ENCODE measurements at regions not wholly inside any gene's neighbourhood (a gene's known extent, or its start where the extent isn't known, plus 50 kb on each side); places are given as distances from the start of the nearest gene placed in this dataset.

DNA sequence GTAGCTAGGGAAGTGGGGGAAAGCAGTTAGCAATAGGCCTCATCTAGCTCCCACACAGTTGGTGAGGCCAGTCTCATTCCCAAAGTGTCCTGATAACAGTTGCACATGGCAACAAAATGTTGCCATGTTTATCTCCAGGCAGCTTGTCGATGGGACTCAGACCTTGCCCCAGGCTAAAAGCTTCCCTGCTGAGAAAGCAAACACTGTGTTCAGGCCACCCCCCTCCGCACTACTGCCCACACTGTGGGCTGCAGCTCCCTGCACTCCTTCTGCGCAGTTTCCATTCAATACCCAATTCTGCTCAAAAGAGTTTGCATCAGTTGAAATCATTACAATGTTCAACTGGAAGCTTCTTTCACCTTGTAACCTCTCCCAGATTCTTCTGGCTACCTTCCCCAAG, 287.8 kb upstream of the GK2 start:
- no peaks in the 10 kb centered on the region for H3K36me3 ChIP-seq (ENCODE audit: low read depth)
- H3K9me3 ChIP-seq (ENCODE audit: low read depth) = no peaks in the 10 kb centered on the region
- H3K4me3 ChIP-seq = no peak overlapping the region
- 59 to 65% methylated on average over 3 of the region's 3 CpGs for WGBS, 2 experiments (ENCODE audit: low coverage in 1 of 2, low lambda C conversion rate in 2 of 2, missing lambda C conversion rate in 2 of 2)
- H3K27ac ChIP-seq = no peak overlapping the region
- no peaks in the 10 kb centered on the region for H4K20me1 ChIP-seq (ENCODE audit: insufficient read depth)
- no peak for DNase-seq
- H3K27me3 ChIP-seq (replicated peaks; ENCODE audit: insufficient read depth) = no peaks in the 10 kb centered on the region
- TF ChIP-seq EZH2phosphoT487 (IDR thresholded peaks at IDR 0.05; ENCODE audit: insufficient read depth, low read depth) = no peak
- TF ChIP-seq EZH2 (IDR thresholded peaks at IDR 0.05; ENCODE audit: insufficient read depth, poor library complexity, severe bottlenecking) = no peak
- no peak overlapping the region for H2AFZ ChIP-seq
- no peaks in the 10 kb centered on the region for H3K9me2 ChIP-seq (ENCODE audit: insufficient read depth)
- no peaks in the 10 kb centered on the region for H3K79me2 ChIP-seq (ENCODE audit: insufficient read depth)
- H3K4me2 ChIP-seq (ENCODE audit: unreplicated experiment) = no peak overlapping the region
- H3F3A ChIP-seq (ENCODE audit: insufficient read depth) = no peaks in the 10 kb centered on the region
- in situ Hi-C loops (cut with MboI) = no loop called here
- H3K9ac ChIP-seq = no peak overlapping the region
- no peaks in the 10 kb centered on the region for H3K4me1 ChIP-seq (ENCODE audit: insufficient read depth)

- Histone ChIP-seq H3K36me3 (ENCODE audit: low read depth) (no peaks in the 10 kb centered on the region), H3K27me3 (replicated peaks; ENCODE audit: insufficient read depth) (no peaks in the 10 kb centered on the region), H3K27ac (no peak overlapping the region), H3K4me3 (no peak overlapping the region), H3K9me2 (ENCODE audit: insufficient read depth) (no peaks in the 10 kb centered on the region), H3K9ac (no peak overlapping the region), H3K9me3 (ENCODE audit: low read depth) (no peaks in the 10 kb centered on the region), H3K79me2 (ENCODE audit: insufficient read depth) (no peaks in the 10 kb centered on the region), H2AFZ (no peak overlapping the region), H3F3A (ENCODE audit: insufficient read depth) (no peaks in the 10 kb centered on the region), H4K20me1 (ENCODE audit: insufficient read depth) (no peaks in the 10 kb centered on the region), H3K4me1 (ENCODE audit: insufficient read depth) (no peaks in the 10 kb centered on the region), H3K4me2 (ENCODE audit: unreplicated experiment) (no peak overlapping the region)
- in situ Hi-C loops (cut with MboI) = no loop called here
- WGBS, 2 experiments (ENCODE audit: low coverage in 1 of 2, low lambda C conversion rate in 2 of 2, missing lambda C conversion rate in 2 of 2) = 72 to 73% methylated on average over 3 of the region's 3 CpGs
- DNase-seq = no peak
- no peak for TF ChIP-seq EZH2phosphoT487 (IDR thresholded peaks at IDR 0.05; ENCODE audit: insufficient read depth, low read depth)
- no peak for TF ChIP-seq EZH2 (IDR thresholded peaks at IDR 0.05; ENCODE audit: insufficient read depth, poor library complexity, severe bottlenecking)
Observed at GRCh38 chr4:79689740-79690139, 281.7 kb upstream of the GK2 start.

DNA sequence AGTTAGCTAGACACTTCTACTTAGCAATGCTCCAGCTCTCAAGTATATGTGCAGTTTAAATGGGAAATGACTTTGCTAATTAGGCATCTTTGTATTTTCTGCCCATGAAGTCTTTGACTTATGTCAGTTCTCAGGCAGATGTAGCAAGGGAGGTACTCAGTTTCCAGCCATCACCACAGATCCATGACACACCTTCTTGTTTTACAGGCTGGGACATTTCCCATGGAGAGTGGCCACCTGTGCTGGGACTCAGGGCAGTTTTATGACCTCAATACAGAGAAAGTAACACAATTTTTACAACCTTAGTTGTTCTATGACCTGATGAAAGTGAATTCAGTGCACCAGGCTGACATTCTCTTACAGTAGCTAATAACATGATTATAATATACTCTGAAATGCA, 280.7 kb upstream of the GK2 start:
- Histone ChIP-seq H3K27me3 (replicated peaks; ENCODE audit: insufficient read depth) (no peaks in the 10 kb centered on the region), H3K79me2 (ENCODE audit: insufficient read depth) (no peaks in the 10 kb centered on the region), H3K9me2 (ENCODE audit: insufficient read depth) (no peaks in the 10 kb centered on the region), H3K4me1 (ENCODE audit: insufficient read depth) (no peaks in the 10 kb centered on the region), H3K4me3 (no peak overlapping the region), H4K20me1 (ENCODE audit: insufficient read depth) (no peaks in the 10 kb centered on the region), H3K36me3 (ENCODE audit: low read depth) (no peaks in the 10 kb centered on the region), H3K4me2 (ENCODE audit: unreplicated experiment) (no peak overlapping the region), H3K27ac (no peak overlapping the region), H3F3A (ENCODE audit: insufficient read depth) (no peaks in the 10 kb centered on the region), H2AFZ (no peak overlapping the region), H3K9ac (no peak overlapping the region), H3K9me3 (ENCODE audit: low read depth) (no peaks in the 10 kb centered on the region)
- in situ Hi-C loops (cut with MboI) = no loop called here
- DNase-seq = no peak
- TF ChIP-seq EZH2phosphoT487 (IDR thresholded peaks at IDR 0.05; ENCODE audit: insufficient read depth, low read depth) (no peak), EZH2 (IDR thresholded peaks at IDR 0.05; ENCODE audit: insufficient read depth, poor library complexity, severe bottlenecking) (no peak)

GRCh38 chr4:79687006-79687405, 279.0 kb upstream of the GK2 start:
- no peaks in the 10 kb centered on the region for H3K9me3 ChIP-seq (ENCODE audit: low read depth)
- in situ Hi-C loops (cut with MboI) = no loop called here

DNA sequence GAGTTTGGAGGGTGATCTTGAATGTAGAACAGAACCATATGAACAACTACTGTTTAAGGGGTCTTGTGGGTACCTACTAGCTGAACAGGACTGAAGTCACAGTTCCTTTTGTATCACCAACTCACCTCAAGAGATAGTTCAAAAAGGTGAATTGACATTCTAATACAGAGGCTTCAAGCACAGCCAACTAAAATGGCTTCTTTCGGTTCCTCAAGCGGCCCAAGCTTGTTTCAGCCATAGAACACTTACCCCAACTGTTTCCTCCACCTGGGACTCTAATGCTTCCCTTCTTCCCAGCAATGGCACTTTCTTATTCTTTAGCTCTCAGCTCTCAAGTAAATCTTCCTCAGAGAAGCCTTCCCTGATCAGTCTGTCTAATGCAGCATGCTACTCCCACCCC, 277.5 kb upstream of the GK2 start:
- Histone ChIP-seq H4K20me1 (ENCODE audit: insufficient read depth) (no peaks in the 10 kb centered on the region), H3F3A (ENCODE audit: insufficient read depth) (no peaks in the 10 kb centered on the region), H2AFZ (no peak overlapping the region), H3K27ac (no peak overlapping the region), H3K4me1 (ENCODE audit: insufficient read depth) (no peaks in the 10 kb centered on the region), H3K4me3 (no peak overlapping the region), H3K36me3 (ENCODE audit: low read depth) (no peaks in the 10 kb centered on the region), H3K9ac (no peak overlapping the region), H3K9me2 (ENCODE audit: insufficient read depth) (no peaks in the 10 kb centered on the region), H3K27me3 (replicated peaks; ENCODE audit: insufficient read depth) (no peaks in the 10 kb centered on the region), H3K79me2 (ENCODE audit: insufficient read depth) (no peaks in the 10 kb centered on the region), H3K4me2 (ENCODE audit: unreplicated experiment) (no peak overlapping the region), H3K9me3 (ENCODE audit: low read depth) (no peaks in the 10 kb centered on the region)
- no peak for DNase-seq
- WGBS, 2 experiments (ENCODE audit: low coverage in 1 of 2, low lambda C conversion rate in 2 of 2, missing lambda C conversion rate in 2 of 2) = 58 to 79% methylated on average over 2 of the region's 2 CpGs
- TF ChIP-seq EZH2 (IDR thresholded peaks at IDR 0.05; ENCODE audit: insufficient read depth, poor library complexity, severe bottlenecking) (no peak), EZH2phosphoT487 (IDR thresholded peaks at IDR 0.05; ENCODE audit: insufficient read depth, low read depth) (no peak)
- in situ Hi-C loops (cut with MboI) = no loop called here

More at GRCh38 chr4:79687006-79687405, 279.0 kb upstream of the GK2 start:
- Histone ChIP-seq H2AFZ (no peak overlapping the region), H3K27ac (no peak overlapping the region), H3F3A (ENCODE audit: insufficient read depth) (no peaks in the 10 kb centered on the region), H4K20me1 (ENCODE audit: insufficient read depth) (no peaks in the 10 kb centered on the region), H3K79me2 (ENCODE audit: insufficient read depth) (no peaks in the 10 kb centered on the region), H3K9ac (no peak overlapping the region), H3K36me3 (ENCODE audit: low read depth) (no peaks in the 10 kb centered on the region), H3K4me1 (ENCODE audit: insufficient read depth) (no peaks in the 10 kb centered on the region), H3K4me2 (ENCODE audit: unreplicated experiment) (no peak overlapping the region), H3K27me3 (replicated peaks; ENCODE audit: insufficient read depth) (no peaks in the 10 kb centered on the region), H3K9me2 (ENCODE audit: insufficient read depth) (no peaks in the 10 kb centered on the region), H3K4me3 (no peak overlapping the region)
- WGBS, 2 experiments (ENCODE audit: low coverage in 1 of 2, low lambda C conversion rate in 2 of 2, missing lambda C conversion rate in 2 of 2) = 47% methylated on average over 2 of the region's 2 CpGs
- DNase-seq = no peak
- TF ChIP-seq EZH2 (IDR thresholded peaks at IDR 0.05; ENCODE audit: insufficient read depth, poor library complexity, severe bottlenecking) = no peak
- TF ChIP-seq EZH2phosphoT487 (IDR thresholded peaks at IDR 0.05; ENCODE audit: insufficient read depth, low read depth) = no peak
